HCT116 (cell line): ENCODE measurements at regions not wholly inside any gene's neighbourhood (a gene's known extent, or its start where the extent isn't known, plus 50 kb on each side); places are given as distances from the start of the nearest gene placed in this dataset.

Experiments
- ATAC-seq: fragments of 200-7000 bp; cut with Tn5 transposase; 2 replicates; pipeline ENCODE4 v1.9.1; 2020; ENCODE audit warnings: mild to moderate bottlenecking, moderate library complexity
- BruUV-seq: library from RNA; stranded (reverse); fragments of 400-500 nt; replicated peaks from 2 replicates; lab custom pipeline; 2021; lab: Mats Ljungman, UMichigan
- CTCF ChIA-PET: fragments of 300-600 bp; sonication (Branson Sonifier 250); formaldehyde crosslinking; loops from one replicate; lab custom pipeline; 2021; ENCODE audit warnings: antibody characterized with exemption; lab: Charles Lee
- POLR2A ChIA-PET: fragments of 300-600, 350-600 bp; sonication (Branson Sonifier 250); formaldehyde crosslinking; loops from one replicate; lab custom pipeline; 2021; ENCODE audit warnings: antibody characterized with exemption; lab: Charles Lee
- RAD21 ChIA-PET, 2 experiments: fragments of 300-600 bp; sonication (Branson Sonifier 250); formaldehyde crosslinking; loops; one replicate each; lab custom pipeline; 2023; ENCODE audit warnings: low total read pairs in 2 of 2; ENCODE audit not compliant: uncharacterized antibody in 2 of 2, unreplicated experiment in 2 of 2, low non-redundant PET in 1 of 2; lab: Charles Lee
- DNase-seq: peaks from one replicate; pipeline ENCODE4 v3.0.0-alpha.2; 2010; ENCODE audit warnings: low read depth, low spot score
- H2AFZ ChIP-seq: fragments of 200-600 bp; shearing (Covaris generic), sonication (generic); 2 replicates; pipeline ENCODE4 v1.6.1; 2017; ENCODE audit warnings: low read depth, mixed run types, mixed read lengths, antibody characterized with exemption, low read length; ENCODE audit not compliant: poor library complexity, severe bottlenecking
- H3K27ac ChIP-seq: 2 replicates; pipeline ENCODE4 v1.5.1; 2012; ENCODE audit warnings: low read depth, low read length
- H3K27me3 ChIP-seq: fragments of 200-600 bp; sonication (generic); 2 replicates; pipeline ENCODE4 v1.6.1; 2016; ENCODE audit warnings: mixed run types, low read length, mixed read lengths; ENCODE audit not compliant: insufficient read depth
- H3K36me3 ChIP-seq, 2 experiments: fragments of 200-500 bp in 1 of 2; fragments of 200-600 bp in 1 of 2; sonication (Bioruptor generic) in 1 of 2; sonication (generic) in 1 of 2; 2 replicates each; pipeline versions ENCODE4 v1.5.1 to v1.6.1; 2014 to 2016; ENCODE audit warnings: low read length in 2 of 2, inconsistent platforms in 1 of 2, mixed read lengths in 1 of 2, mixed run types in 1 of 2; ENCODE audit not compliant: insufficient read depth in 2 of 2, control insufficient read depth in 1 of 2
- H3K4me1 ChIP-seq, 2 experiments: fragments of 200-600 bp in 1 of 2; sonication (generic) in 1 of 2; 2 replicates each; pipeline versions ENCODE4 v1.5.1 to v1.6.1; 2012 to 2017; ENCODE audit warnings: low read length in 2 of 2, inconsistent platforms in 1 of 2, mild to moderate bottlenecking in 1 of 2, mixed read lengths in 1 of 2, mixed run types in 1 of 2, moderate library complexity in 1 of 2; ENCODE audit not compliant: insufficient read depth in 2 of 2, control insufficient read depth in 1 of 2
- H3K4me2 ChIP-seq: fragments of 200-600 bp; sonication (generic); 2 replicates; pipeline ENCODE4 v1.6.1; 2017; ENCODE audit warnings: mixed run types, low read length, mixed read lengths
- H3K4me3 ChIP-seq, 2 experiments: fragments of 200-600 bp in 1 of 2; sonication (generic) in 1 of 2; replicated peaks in 1 of 2; 2 replicates each; pipeline ENCODE4 v1.5.1; 2011 to 2016; ENCODE audit warnings: low read length in 2 of 2, control low read depth in 1 of 2, low read depth in 1 of 2, mild to moderate bottlenecking in 1 of 2, mixed read lengths in 1 of 2, mixed run types in 1 of 2
- H3K79me2 ChIP-seq: fragments of 200-600 bp; sonication (generic); 2 replicates; pipeline ENCODE4 v1.6.1; 2017; ENCODE audit warnings: mild to moderate bottlenecking, mixed run types, low read length, moderate library complexity, mixed read lengths; ENCODE audit not compliant: insufficient read depth
- H3K9ac ChIP-seq: fragments of 200-600 bp; sonication (generic); 2 replicates; pipeline ENCODE4 v1.6.1; 2016; ENCODE audit warnings: low read length, mixed read lengths
- H3K9me2 ChIP-seq: fragments of 200-600 bp; sonication (generic), shearing (Covaris generic); 2 replicates; pipeline ENCODE4 v1.6.1; 2017; ENCODE audit warnings: mixed run types, mild to moderate bottlenecking, moderate library complexity; ENCODE audit not compliant: insufficient read depth
- H3K9me3 ChIP-seq, 2 experiments: fragments of 200-500 bp in 1 of 2; fragments of 200-600 bp in 1 of 2; sonication (Bioruptor generic) in 1 of 2; sonication (generic) in 1 of 2; 2 replicates each; pipeline ENCODE4 v1.6.1; 2014 to 2017; ENCODE audit warnings: low read length in 2 of 2, mixed read lengths in 2 of 2, inconsistent platforms in 1 of 2, low read depth in 1 of 2, mild to moderate bottlenecking in 1 of 2, mixed run types in 1 of 2, moderate library complexity in 1 of 2; ENCODE audit not compliant: control insufficient read depth in 1 of 2, insufficient read depth in 1 of 2
- H4K20me1 ChIP-seq: fragments of 200-600 bp; sonication (generic), shearing (Covaris generic); 2 replicates; pipeline ENCODE4 v1.6.1; 2017; ENCODE audit warnings: mixed run types, mild to moderate bottlenecking, moderate library complexity; ENCODE audit not compliant: insufficient read depth
- CBX3 ChIP-seq: IDR thresholded peaks from 2 replicates; pipeline ENCODE4 v1.6.1; 2012; ENCODE audit warnings: low read depth
- CTCF ChIP-seq, 3 experiments: fragments of 200-600 bp in 1 of 3; sonication (generic) in 1 of 3; IDR thresholded peaks in 2 of 3; conservative IDR thresholded peaks in 1 of 3; 2 replicates each; pipeline ENCODE4 v1.5.1; 2012 to 2017; ENCODE audit warnings: low read depth in 2 of 3, low read length in 2 of 3, antibody characterized with exemption in 1 of 3, borderline replicate concordance in 1 of 3, control low read depth in 1 of 3, mild to moderate bottlenecking in 1 of 3, mixed read lengths in 1 of 3, mixed run types in 1 of 3, moderate library complexity in 1 of 3; ENCODE audit not compliant: insufficient read depth in 1 of 3
- EZH2 ChIP-seq: fragments of 200-600 bp; sonication (generic); IDR thresholded peaks from 2 replicates; pipeline ENCODE4 v1.6.1; 2017; ENCODE audit warnings: antibody characterized with exemption, mixed run types
- JUND ChIP-seq: IDR thresholded peaks from 2 replicates; pipeline ENCODE4 v1.6.1; 2012
- REST ChIP-seq: IDR thresholded peaks from 2 replicates; pipeline ENCODE4 v1.6.1; 2012; ENCODE audit warnings: low read depth
- SIN3A ChIP-seq: IDR thresholded peaks from 2 replicates; pipeline ENCODE4 v1.6.1; 2012; ENCODE audit warnings: low read depth
- SP1 ChIP-seq: IDR thresholded peaks from 2 replicates; pipeline ENCODE4 v1.6.1; 2012; ENCODE audit warnings: low read depth
- intact Hi-C: fragments of 100-400 bp; cut with micrococcal nuclease; formaldehyde crosslinking; loops from 2 replicates; pipeline ENCODE4 v1.10.0; 2022
- TF ChIP-seq, protein P1 (sequence below): IDR thresholded peaks from 2 replicates; pipeline ENCODE4 v1.6.1; 2011; ENCODE audit warnings: mild to moderate bottlenecking, low read length, moderate library complexity; ENCODE audit not compliant: insufficient replicate concordance; ENCODE audit errors: extremely low read depth

DNA sequence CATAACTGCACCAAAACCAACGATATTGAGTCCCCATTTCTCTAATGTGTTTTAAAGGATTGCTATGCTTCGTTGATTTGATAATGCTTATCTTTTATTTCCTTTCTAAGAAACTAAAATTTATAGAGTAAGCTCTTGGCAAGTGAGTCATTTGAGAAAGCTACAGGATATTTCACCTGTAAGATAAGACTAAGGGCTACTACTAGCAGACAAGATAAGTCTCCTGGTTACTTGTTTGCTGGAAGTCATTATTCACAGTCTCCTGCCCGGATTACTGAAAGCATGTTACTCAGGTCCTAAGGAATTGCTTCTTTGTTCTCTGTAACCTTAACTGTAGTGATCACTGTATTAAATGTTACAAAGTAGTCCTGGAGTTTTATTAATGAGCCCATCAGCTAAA is 315.9 kb upstream of the RASA1 start:
- Histone ChIP-seq H3K27me3 (no peaks in the 10 kb centered on the region), H3K27ac (no peak overlapping the region), H3K79me2 (no peaks in the 10 kb centered on the region), H3K9me2 (no peaks in the 10 kb centered on the region), H3K36me3 (no peaks in the 10 kb centered on the region), H3K4me3 (no peak overlapping the region), H2AFZ (no peak overlapping the region), H3K4me2 (no peak overlapping the region), H3K9me3 (no peaks in the 10 kb centered on the region), H3K4me1 (no peaks in the 10 kb centered on the region), H3K9ac (no peak overlapping the region), H4K20me1 (no peaks in the 10 kb centered on the region)
- CTCF ChIA-PET, result no interaction called here
- DNase-seq, result no peak
- ATAC-seq, result no peak
- BruUV-seq, result no TSS peak
- TF ChIP-seq CBX3 (no peak), SP1 (no peak), REST (no peak), CTCF (IDR thresholded peaks at IDR 0.05 in 2 of 3, conservative IDR thresholded peaks at IDR 0.05 in 1 of 3; ENCODE audit: borderline replicate concordance in 1 of 3, insufficient read depth in 1 of 3, low read depth in 2 of 3, low read length in 2 of 3) (no peak), JUND (no peak), EZH2 (no peak), SIN3A (no peak)
- TF ChIP-seq, protein P1, sequence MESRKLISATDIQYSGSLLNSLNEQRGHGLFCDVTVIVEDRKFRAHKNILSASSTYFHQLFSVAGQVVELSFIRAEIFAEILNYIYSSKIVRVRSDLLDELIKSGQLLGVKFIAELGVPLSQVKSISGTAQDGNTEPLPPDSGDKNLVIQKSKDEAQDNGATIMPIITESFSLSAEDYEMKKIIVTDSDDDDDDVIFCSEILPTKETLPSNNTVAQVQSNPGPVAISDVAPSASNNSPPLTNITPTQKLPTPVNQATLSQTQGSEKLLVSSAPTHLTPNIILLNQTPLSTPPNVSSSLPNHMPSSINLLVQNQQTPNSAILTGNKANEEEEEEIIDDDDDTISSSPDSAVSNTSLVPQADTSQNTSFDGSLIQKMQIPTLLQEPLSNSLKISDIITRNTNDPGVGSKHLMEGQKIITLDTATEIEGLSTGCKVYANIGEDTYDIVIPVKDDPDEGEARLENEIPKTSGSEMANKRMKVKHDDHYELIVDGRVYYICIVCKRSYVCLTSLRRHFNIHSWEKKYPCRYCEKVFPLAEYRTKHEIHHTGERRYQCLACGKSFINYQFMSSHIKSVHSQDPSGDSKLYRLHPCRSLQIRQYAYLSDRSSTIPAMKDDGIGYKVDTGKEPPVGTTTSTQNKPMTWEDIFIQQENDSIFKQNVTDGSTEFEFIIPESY, result no peak
- POLR2A ChIA-PET, result no interaction called here
- RAD21 ChIA-PET, result no interaction called here
- intact Hi-C loops, result no loop called here
